Hindlimb muscle (tissue), 1 donor: ENCODE measurements at regions not wholly inside any gene's neighbourhood (a gene's known extent, or its start where the extent isn't known, plus 50 kb on each side); places are given as distances from the start of the nearest gene placed in this dataset.

Source experiments
- DNase-seq: peaks from one replicate; pipeline ENCODE4 v3.0.0-alpha.2; 2013

- DNase-seq = no peak
These were observed 143.9 kb upstream of the GYPC start for GRCh38 chr2:126512026-126512425.

GRCh38 chr2:126513033-126513432 lies 142.9 kb upstream of the GYPC start:
- no peak for DNase-seq

- DNase-seq = no peak
These were observed 140.5 kb upstream of the GYPC start for GRCh38 chr2:126515471-126515870.

- no peak for DNase-seq
These were observed 137.8 kb upstream of the GYPC start for GRCh38 chr2:126518196-126518595.

GRCh38 chr2:126527836-126528490 lies 128.0 kb upstream of the GYPC start:
- DNase-seq = peak; percentile 24

- no peak for DNase-seq
These were observed 124.9 kb upstream of the GYPC start for GRCh38 chr2:126531029-126531428.

GRCh38 chr2:126534478-126534877 lies 121.5 kb upstream of the GYPC start:
- DNase-seq = no peak

- DNase-seq = no peak
These were observed 120.5 kb upstream of the GYPC start for GRCh38 chr2:126535408-126535807.

- no peak for DNase-seq
These were observed 119.3 kb upstream of the GYPC start for GRCh38 chr2:126536605-126537200.

- no peak for DNase-seq
These were observed 116.9 kb upstream of the GYPC start for GRCh38 chr2:126539101-126539500.

- DNase-seq = no peak
These were observed 113.7 kb upstream of the GYPC start for GRCh38 chr2:126542247-126542646.

- no peak for DNase-seq
These were observed 112.9 kb upstream of the GYPC start for GRCh38 chr2:126543081-126543480.

- DNase-seq = no peak
These were observed 97.9 kb upstream of the GYPC start for GRCh38 chr2:126558029-126558428.

GRCh38 chr2:126568734-126569133 lies 87.2 kb upstream of the GYPC start:
- DNase-seq = no peak

- no peak for DNase-seq
These were observed 84.6 kb upstream of the GYPC start for GRCh38 chr2:126571403-126571802.

GRCh38 chr2:126575631-126576030 lies 80.3 kb upstream of the GYPC start:
- no peak for DNase-seq

- no peak for DNase-seq
These were observed 76.1 kb upstream of the GYPC start for GRCh38 chr2:126579868-126580267.

GRCh38 chr2:126586317-126586716 lies 69.6 kb upstream of the GYPC start:
- no peak for DNase-seq

- DNase-seq = no peak
These were observed 56.9 kb upstream of the GYPC start for GRCh38 chr2:126599062-126599461.

- DNase-seq = no peak
These were observed 55.2 kb upstream of the GYPC start for GRCh38 chr2:126600742-126601141.

- DNase-seq = no peak
These were observed 53.6 kb upstream of the GYPC start for GRCh38 chr2:126602334-126602733.
